ENCODE measurements at regions not wholly inside any gene's neighbourhood (a gene's known extent, or its start where the extent isn't known, plus 50 kb on each side); places are given as distances from the start of the nearest gene placed in this dataset.

DNA sequence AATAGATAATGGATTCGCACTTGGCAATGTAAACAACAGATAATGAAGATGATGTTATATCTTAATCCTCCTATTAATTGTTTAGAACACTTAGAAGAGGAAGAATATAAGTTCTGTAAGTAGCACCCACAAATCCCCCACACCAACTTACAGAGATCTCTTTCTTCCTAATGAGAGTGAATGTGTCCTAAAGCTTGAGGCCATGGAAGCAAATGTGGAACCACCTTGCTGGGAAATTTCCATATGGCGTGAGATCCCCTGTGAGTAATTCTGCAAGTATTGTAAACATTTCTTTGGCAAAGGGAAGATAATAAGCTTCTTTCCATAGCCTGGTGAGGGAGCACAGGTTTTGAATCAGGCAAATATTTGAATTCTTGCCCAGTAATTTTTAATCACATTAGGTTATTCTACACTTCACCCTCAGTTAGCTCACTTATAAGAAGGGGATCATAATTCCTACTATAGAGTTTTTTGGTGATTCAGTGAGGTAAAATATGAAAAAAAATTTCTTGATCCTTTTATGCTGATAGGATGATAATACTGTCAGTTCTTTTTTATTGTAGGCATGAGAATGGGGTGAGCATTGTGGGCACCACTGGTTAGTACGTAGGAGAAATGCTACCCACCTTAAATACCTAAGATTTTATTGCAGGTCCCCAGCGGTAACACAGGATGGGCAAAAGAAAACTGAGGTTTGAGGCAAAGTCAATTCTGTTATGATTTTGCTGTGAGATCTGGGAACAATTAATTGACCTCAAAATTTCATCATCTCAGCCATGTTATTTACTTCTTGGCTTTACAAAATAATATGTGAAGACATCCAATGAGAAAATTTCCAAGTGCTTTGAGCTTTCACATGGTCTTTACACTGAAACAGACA lies 574.8 kb downstream of the PSAT1 start:
- no peaks in the 10 kb centered on the region for H3K27me3 ChIP-seq (ENCODE audit: control insufficient read depth, insufficient read depth, low read length)
- ChIA-PET CTCF (interaction anchor here (0.6 to 0.7 kb wide), 2 partner anchors 35 to 318 kb away, joined by 3 read pairs; no protein-coding TSS in a partner anchor), POLR2A (interaction anchor here (0.6 to 1.0 kb wide), 5 partner anchors 15 to 464 kb away, joined by 3 to 5 read pairs (median 4); no protein-coding TSS in a partner anchor)
- DNase-seq (ENCODE audit: low read depth, low spot score), result peak; percentile 82
- peak; percentile 20; the same call in 1 of the 2 replicates for TF ChIP-seq CTCF (IDR thresholded peaks at IDR 0.05; ENCODE audit: low read depth, low read length)
- H3K9me3 ChIP-seq (ENCODE audit: control insufficient read depth, insufficient read depth, low read length), result peaks cover 6% of the 10 kb centered on the region
- no peak overlapping the region for H3K4me3 ChIP-seq (ENCODE audit: low read depth, low read length)
- peak overlapping the region; percentile 76 for H3K27ac ChIP-seq (ENCODE audit: low read depth, low read length)

GRCh38 chr9:78874061-78874460 lies 577.1 kb downstream of the PSAT1 start:
- no peak for DNase-seq (ENCODE audit: low read depth, low spot score)
- Histone ChIP-seq H3K27ac (ENCODE audit: low read depth, low read length) (no peak overlapping the region), H3K4me3 (ENCODE audit: low read depth, low read length) (no peak overlapping the region), H3K27me3 (ENCODE audit: control insufficient read depth, insufficient read depth, low read length) (no peaks in the 10 kb centered on the region), H3K9me3 (ENCODE audit: control insufficient read depth, insufficient read depth, low read length) (peaks cover 6% of the 10 kb centered on the region)
- ChIA-PET POLR2A (no interaction called here), CTCF (interaction anchor here (0.7 kb wide), 1 partner anchor 147 kb away, joined by 3 read pairs; no protein-coding TSS in a partner anchor)
- no peak for TF ChIP-seq CTCF (IDR thresholded peaks at IDR 0.05; ENCODE audit: low read depth, low read length)

GRCh38 chr9:78879324-78880100 lies 582.6 kb downstream of the PSAT1 start:
- no peak overlapping the region for H3K27ac ChIP-seq (ENCODE audit: low read depth, low read length)
- CTCF ChIA-PET, result no interaction called here
- POLR2A ChIA-PET, result no interaction called here

DNA sequence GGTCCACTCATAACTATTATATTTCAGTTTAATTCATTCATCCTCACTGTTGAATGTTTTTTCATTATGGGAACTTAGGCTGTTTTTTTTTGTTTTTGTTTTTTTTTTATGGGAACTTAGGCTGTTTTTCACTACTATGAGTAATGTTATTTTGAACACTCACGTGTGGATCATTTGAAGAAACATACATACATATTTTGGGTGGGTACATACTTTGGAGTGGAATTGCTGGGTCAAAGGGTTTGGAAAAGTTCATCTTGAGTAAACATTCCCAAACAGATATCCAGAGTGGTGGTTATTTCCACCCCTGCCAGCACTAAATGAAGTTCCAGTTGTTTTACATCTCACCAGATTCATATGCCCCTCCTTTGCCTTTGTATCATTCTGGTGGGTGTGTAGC lies 584.4 kb downstream of the PSAT1 start:
- no peak for TF ChIP-seq CTCF (IDR thresholded peaks at IDR 0.05; ENCODE audit: low read depth, low read length)
- CTCF ChIA-PET, result no interaction called here
- no peak overlapping the region for H3K27ac ChIP-seq (ENCODE audit: low read depth, low read length)
- H3K9me3 ChIP-seq (ENCODE audit: control insufficient read depth, insufficient read depth, low read length), result no peaks in the 10 kb centered on the region
- POLR2A ChIA-PET, result no interaction called here
- no peak overlapping the region for H3K4me3 ChIP-seq (ENCODE audit: low read depth, low read length)
- no peak for DNase-seq (ENCODE audit: low read depth, low spot score)
- no peaks in the 10 kb centered on the region for H3K27me3 ChIP-seq (ENCODE audit: control insufficient read depth, insufficient read depth, low read length)

More at GRCh38 chr9:78879324-78880100, 582.6 kb downstream of the PSAT1 start:
- no peak overlapping the region for H3K4me3 ChIP-seq (ENCODE audit: low read depth, low read length)
- no peak for DNase-seq (ENCODE audit: low read depth, low spot score)
- no peak for TF ChIP-seq CTCF (IDR thresholded peaks at IDR 0.05; ENCODE audit: low read depth, low read length)
- no peaks in the 10 kb centered on the region for H3K27me3 ChIP-seq (ENCODE audit: control insufficient read depth, insufficient read depth, low read length)
- H3K9me3 ChIP-seq (ENCODE audit: control insufficient read depth, insufficient read depth, low read length), result no peaks in the 10 kb centered on the region
